GM13976 (cell line): ENCODE measurements at regions not wholly inside any gene's neighbourhood (a gene's known extent, or its start where the extent isn't known, plus 50 kb on each side); places are given as distances from the start of the nearest gene placed in this dataset.

Source experiments
- DNase-seq: peaks from one replicate; pipeline ENCODE4 v3.0.0; 2012; ENCODE audit warnings: low spot score
- in situ Hi-C: fragments of 300-500 bp; cut with MboI; formaldehyde crosslinking; loops from one replicate; pipeline ENCODE4 v1.12.0; 2022; ENCODE audit warnings: low sequenced_read_pairs, mixed read lengths, inconsistent platforms; ENCODE audit not compliant: unreplicated experiment
- TF ChIP-seq, protein P1 (sequence below): IDR thresholded peaks from 2 replicates; pipeline ENCODE4 v1.5.1; 2012; ENCODE audit warnings: borderline replicate concordance, mild to moderate bottlenecking; ENCODE audit not compliant: insufficient read depth; ENCODE audit errors: extremely low read depth, missing control alignments, control extremely low read depth

- no peak for DNase-seq
- TF ChIP-seq, protein P1, sequence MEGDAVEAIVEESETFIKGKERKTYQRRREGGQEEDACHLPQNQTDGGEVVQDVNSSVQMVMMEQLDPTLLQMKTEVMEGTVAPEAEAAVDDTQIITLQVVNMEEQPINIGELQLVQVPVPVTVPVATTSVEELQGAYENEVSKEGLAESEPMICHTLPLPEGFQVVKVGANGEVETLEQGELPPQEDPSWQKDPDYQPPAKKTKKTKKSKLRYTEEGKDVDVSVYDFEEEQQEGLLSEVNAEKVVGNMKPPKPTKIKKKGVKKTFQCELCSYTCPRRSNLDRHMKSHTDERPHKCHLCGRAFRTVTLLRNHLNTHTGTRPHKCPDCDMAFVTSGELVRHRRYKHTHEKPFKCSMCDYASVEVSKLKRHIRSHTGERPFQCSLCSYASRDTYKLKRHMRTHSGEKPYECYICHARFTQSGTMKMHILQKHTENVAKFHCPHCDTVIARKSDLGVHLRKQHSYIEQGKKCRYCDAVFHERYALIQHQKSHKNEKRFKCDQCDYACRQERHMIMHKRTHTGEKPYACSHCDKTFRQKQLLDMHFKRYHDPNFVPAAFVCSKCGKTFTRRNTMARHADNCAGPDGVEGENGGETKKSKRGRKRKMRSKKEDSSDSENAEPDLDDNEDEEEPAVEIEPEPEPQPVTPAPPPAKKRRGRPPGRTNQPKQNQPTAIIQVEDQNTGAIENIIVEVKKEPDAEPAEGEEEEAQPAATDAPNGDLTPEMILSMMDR: no peak
- in situ Hi-C loops: no loop called here
Observed at GRCh38 chr20:7262803-7263202, 495.3 kb downstream of the BMP2 start.

DNA sequence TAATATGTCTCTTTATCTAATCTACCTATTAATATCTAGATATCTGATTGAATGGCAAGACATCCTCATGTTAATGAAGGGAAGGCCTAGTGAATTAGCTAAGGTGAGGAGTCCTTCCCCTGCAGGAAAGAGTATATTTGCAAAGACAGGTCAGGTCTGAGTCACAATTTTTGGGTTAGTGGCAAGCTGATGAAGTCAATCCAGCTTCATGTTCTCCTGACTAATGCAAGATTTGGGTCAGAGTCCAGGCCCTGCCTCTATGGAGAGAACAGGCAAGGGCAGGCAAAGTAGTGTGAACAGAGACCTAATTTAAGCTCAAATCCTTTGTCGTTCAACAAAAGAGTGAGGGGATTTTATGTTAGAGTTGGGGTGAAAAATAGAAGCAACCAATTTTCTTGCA lies 496.7 kb downstream of the BMP2 start:
- no peak for DNase-seq
- in situ Hi-C loops: no loop called here
- TF ChIP-seq, protein P1: no peak

DNA sequence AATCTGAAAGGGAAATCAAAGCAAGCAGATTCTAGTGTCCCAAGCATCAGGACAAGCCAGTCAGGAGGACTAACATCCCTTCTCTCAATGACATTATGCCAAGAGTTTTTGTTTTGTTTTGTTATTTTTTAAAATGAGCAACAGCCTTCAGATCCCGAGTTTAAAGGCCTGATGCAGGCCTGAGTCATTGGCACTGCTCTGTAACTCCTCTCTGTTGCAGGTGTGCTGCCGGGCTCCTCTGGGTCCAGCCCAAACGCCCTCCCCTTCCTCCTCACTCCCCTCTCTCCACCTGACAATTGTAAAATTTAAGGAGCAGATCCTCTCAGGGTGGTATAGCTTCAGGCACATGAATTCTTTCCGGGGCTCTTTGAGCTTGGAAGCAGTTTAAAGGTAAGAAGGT lies 502.0 kb downstream of the BMP2 start:
- no peak for DNase-seq
- TF ChIP-seq, protein P1: no peak
- in situ Hi-C loops: no loop called here

DNA sequence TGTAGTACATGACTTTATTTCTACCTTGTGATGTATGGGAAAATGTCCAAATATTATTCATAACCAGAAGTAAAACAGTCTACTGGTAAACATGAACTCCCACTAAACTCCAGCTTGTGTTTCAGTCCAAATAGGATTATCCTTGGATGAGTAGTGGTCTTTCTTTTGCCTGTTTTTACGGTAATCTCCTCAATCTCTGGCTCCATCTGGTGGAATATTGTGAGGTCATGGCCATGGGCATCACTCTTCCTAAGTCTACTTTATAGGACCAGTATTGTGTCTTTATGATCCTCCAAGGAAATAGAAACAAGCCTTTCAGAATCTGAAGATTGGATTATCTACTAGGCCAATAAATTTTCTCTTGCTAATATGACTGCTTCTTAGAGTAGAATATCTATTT lies 505.0 kb downstream of the BMP2 start:
- in situ Hi-C loops: no loop called here
- TF ChIP-seq, protein P1: no peak
- no peak for DNase-seq

DNA sequence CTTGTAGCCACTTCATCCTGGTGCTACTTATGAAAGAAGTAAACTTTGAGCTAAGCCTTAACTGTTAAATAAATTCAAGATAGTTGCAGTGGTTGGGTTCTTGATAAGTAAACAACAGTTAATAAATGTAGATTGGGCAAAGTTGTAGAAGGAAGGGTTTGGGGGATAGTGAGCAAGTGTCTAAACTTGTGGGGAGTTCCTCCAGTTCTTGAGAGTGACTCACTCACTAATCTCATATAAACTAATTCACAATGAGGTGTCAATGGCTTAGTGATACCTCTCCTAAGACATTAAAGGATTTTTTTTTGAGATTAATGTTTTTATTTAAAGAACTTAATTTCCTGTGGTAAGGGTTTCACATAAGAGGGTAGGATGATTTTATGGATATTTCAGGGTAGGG lies 507.4 kb downstream of the BMP2 start:
- DNase-seq: no peak
- in situ Hi-C loops: no loop called here
- TF ChIP-seq, protein P1: no peak

DNA sequence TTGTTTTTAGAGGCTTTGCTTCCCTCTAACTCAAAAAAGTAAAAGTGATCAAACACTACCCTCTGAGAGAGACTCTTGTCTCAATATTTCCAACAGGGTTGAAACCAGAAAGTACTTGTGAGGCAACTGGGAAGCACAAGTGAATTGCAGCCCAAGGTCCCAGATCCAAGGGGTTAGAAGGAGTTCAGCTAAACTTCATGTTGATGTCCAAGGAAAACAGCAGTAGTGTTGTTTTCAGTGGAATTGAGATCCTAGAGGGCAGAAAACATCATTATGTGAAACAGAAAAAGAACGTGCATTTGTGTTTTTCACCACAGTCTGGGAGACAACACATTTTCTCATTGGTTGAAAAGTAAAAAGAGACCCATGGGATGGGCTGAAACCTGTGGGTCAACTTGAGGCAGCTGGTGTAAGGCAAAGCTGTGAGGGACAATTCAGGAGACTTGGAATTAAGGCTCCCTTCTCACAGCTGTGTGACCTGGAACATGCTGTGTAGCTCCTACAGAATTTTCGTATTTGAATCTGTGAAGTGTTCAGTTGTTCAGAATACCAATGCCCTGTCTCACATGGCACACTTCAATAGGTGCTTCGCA lies 508.3 kb downstream of the BMP2 start:
- in situ Hi-C loops: no loop called here

More for the DNA sequence above, 508.3 kb downstream of the BMP2 start:
- DNase-seq: no peak
- TF ChIP-seq, protein P1: no peak
